Fibroblast of the aortic adventitia (primary cell): ENCODE measurements at regions not wholly inside any gene's neighbourhood (a gene's known extent, or its start where the extent isn't known, plus 50 kb on each side); places are given as distances from the start of the nearest gene placed in this dataset.

ENCODE experiments used
- DNase-seq: peaks from one replicate; pipeline ENCODE4 v3.0.0-alpha.2; 2010; ENCODE audit warnings: low read depth
- H3K4me3 ChIP-seq: 2 replicates; pipeline ENCODE4 v1.5.1; 2011; ENCODE audit warnings: low read depth, mild to moderate bottlenecking, control low read depth, low read length, moderate library complexity
- TF ChIP-seq, protein P1 (sequence below): IDR thresholded peaks from 2 replicates; pipeline ENCODE4 v1.5.1; 2011; ENCODE audit warnings: mild to moderate bottlenecking, low read length, control low read depth, inconsistent platforms; ENCODE audit not compliant: insufficient read depth

DNA sequence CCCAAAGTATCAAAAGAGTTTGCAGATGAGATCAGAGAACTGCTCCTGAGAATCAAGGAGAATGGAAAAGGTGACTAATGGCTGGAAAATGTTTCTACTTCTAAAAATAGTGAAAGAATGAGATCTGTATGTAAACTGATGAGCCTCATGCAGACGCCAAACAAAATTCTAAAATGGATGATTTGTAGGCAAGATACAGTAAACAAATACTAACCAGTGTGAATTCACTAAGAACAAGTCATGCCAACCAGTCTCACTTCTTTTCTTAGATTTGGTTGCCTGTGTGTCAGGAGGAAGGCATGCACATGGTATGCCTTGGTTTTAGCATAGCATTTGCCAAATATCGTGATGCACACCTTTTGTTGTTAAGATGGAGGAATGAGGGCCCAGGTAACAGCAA, 94.9 kb upstream of the PIK3CG start:
- TF ChIP-seq, protein P1, sequence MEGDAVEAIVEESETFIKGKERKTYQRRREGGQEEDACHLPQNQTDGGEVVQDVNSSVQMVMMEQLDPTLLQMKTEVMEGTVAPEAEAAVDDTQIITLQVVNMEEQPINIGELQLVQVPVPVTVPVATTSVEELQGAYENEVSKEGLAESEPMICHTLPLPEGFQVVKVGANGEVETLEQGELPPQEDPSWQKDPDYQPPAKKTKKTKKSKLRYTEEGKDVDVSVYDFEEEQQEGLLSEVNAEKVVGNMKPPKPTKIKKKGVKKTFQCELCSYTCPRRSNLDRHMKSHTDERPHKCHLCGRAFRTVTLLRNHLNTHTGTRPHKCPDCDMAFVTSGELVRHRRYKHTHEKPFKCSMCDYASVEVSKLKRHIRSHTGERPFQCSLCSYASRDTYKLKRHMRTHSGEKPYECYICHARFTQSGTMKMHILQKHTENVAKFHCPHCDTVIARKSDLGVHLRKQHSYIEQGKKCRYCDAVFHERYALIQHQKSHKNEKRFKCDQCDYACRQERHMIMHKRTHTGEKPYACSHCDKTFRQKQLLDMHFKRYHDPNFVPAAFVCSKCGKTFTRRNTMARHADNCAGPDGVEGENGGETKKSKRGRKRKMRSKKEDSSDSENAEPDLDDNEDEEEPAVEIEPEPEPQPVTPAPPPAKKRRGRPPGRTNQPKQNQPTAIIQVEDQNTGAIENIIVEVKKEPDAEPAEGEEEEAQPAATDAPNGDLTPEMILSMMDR: no peak
- H3K4me3 ChIP-seq: no peak overlapping the region
- peak; percentile 84 for DNase-seq

DNA sequence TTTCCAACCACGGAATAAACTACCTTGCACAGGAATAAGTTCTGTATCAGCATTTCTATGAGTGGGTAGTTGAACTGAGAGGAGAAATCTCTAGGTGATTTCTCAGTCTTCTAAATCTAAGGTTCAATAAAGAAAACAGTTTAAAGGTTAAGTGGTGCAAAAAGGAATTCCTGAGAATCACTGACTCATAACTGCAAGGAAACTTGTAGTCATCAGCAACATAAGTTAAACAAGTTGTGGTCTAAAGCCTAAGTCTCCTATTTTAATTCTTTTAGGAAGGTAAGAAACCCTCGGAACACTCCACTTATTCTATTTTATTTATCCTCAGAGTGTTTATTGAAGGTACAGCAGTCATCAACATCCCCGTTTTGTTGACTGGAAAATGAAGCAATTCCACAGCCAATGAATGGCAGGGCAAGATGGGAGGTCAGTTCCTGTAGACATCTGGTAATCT, 92.4 kb upstream of the PIK3CG start:
- DNase-seq: peak; percentile 63
- TF ChIP-seq, protein P1: no peak
- H3K4me3 ChIP-seq: no peak overlapping the region

DNA sequence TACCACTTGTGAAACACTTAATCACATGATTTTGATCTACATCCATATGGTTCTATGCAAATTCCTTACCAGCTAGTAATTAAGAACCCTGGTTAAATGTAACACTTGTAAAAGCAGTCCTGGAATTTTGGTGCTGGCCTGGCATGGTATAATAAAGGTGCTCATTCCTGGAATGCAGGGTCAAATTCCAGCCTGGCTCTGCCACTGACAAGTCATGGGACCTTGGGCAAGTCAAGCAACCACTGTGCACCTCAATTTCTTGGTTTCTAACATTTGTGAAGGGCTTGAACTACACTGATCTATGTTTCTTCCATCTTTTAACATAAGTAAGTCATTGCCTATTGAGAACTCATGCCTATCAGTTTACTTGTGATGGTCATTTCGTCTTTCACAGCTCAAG, 91.9 kb upstream of the PIK3CG start:
- H3K4me3 ChIP-seq: no peak overlapping the region
- TF ChIP-seq, protein P1: no peak
- no peak for DNase-seq

DNA sequence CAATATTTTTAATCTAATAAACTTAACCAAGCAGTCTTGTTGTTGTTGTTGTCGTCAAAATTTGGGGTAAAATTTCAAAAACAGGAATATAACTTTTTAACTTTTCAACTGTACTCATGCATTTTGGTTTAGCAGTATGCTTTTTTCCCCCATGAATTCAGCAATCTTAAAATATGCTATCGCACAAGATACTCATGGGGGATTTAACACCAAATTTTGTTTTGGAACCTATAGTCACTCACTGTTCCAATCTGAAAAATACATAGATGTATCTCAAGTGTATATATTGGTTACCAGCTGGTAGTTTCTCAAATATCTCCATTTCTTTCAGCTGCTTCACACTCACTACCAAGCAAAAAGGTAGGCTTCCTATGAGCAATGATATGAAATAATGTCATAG, 91.4 kb upstream of the PIK3CG start:
- no peak overlapping the region for H3K4me3 ChIP-seq
- DNase-seq: no peak
- TF ChIP-seq, protein P1: no peak

DNA sequence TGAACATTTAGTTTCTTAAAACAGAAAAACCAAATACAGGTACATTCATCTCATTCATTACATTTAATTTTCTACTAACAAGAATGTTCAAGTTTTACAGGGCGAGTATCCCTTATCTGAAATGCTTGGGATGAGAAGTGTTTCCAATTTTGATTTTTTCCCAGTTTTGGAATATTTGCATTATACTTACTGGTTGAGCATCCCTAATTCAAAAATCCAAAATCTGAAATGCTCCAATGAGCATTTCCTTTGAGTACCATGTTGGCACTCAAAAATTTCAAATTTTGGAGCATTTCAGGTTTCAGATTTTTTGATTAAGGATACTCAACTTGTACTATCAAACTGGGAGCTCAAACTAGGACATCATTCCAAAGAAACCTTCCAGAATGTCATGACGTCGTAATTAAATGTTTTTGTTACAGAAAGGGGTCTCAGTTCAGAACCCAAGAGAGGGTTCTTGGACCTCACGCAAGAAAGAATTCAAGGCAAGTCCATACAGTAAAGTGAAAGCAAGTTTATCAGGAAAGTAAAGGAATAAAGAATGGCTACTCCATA, 90.8 kb upstream of the PIK3CG start:
- no peak overlapping the region for H3K4me3 ChIP-seq
- TF ChIP-seq, protein P1: no peak
- DNase-seq: no peak

DNA sequence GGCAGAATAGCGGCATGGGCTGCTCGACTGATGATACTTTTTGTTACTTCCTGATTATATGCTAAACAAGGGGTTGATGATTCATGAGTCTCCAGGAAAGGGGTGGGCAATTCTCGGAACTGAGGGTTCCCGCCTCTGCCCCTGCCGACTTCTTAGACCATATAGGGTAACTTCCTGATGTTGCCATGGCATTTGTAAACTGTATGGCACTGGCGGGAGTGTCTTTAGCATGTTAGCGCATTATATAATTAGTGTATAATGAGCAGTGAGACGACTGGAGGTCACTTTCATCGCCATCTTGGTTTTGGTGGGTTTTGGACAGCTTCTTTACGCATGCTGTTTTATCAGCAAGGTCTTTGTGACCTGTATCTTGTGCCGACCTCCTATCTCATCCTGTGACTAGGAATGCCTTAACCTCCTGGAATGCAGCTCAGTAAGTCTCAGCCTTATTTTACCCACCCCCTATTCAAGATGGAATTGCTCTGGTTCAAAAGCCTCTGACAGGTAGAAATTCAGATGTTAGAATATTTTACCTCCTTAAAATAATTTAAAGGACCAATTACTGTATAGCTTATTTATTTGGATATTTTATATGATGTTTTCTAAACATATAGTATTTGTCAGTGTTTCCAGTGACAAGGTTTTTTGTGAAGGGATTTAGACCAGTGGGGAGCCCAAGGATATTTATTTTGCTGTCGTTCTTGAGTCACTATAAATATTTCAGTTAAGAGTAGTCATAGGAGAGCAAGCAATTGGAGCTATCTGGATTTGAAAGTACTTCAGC, 90.1 kb upstream of the PIK3CG start:
- TF ChIP-seq, protein P1: no peak
- H3K4me3 ChIP-seq: peak overlapping the region; percentile 49
- DNase-seq: no peak
